ENCODE measurements at regions not wholly inside any gene's neighbourhood (a gene's known extent, or its start where the extent isn't known, plus 50 kb on each side); places are given as distances from the start of the nearest gene placed in this dataset.
"Not testable (repeated sequence)": the region's sequence is repeated elsewhere in the genome, so short reads cannot be mapped to it uniquely, and the experiment has no call there.

GRCh38 chr3:198096015-198096414 is 136.0 kb downstream of the LMLN start:
- ChIA-PET CTCF (no interaction called here), POLR2A (ENCODE audit: low non-redundant PET) (no interaction called here)
- no peak for DNase-seq (ENCODE audit: low spot score)
- TF ChIP-seq CTCF (conservative IDR thresholded peaks at IDR 0.05; ENCODE audit: low read depth): no peak
- H3K27ac ChIP-seq: no peak overlapping the region

GRCh38 chr3:198097048-198097447 is 137.0 kb downstream of the LMLN start:
- DNase-seq (ENCODE audit: low spot score): no peak
- no peak overlapping the region for H3K27ac ChIP-seq
- no peak for TF ChIP-seq CTCF (conservative IDR thresholded peaks at IDR 0.05; ENCODE audit: low read depth)
- ChIA-PET POLR2A (ENCODE audit: low non-redundant PET) (no interaction called here), CTCF (no interaction called here)

- CTCF ChIA-PET: not testable (repeated sequence)
Observed at GRCh38 chr3:198098661-198099081, 138.7 kb downstream of the LMLN start.

GRCh38 chr3:198103070-198103469 is 143.1 kb downstream of the LMLN start:
- DNase-seq (ENCODE audit: low spot score); H3K27ac ChIP-seq; CTCF ChIA-PET; POLR2A ChIA-PET (ENCODE audit: low non-redundant PET): not testable (repeated sequence)

More at GRCh38 chr3:198098661-198099081, 138.7 kb downstream of the LMLN start:
- POLR2A ChIA-PET (ENCODE audit: low non-redundant PET); H3K27ac ChIP-seq; DNase-seq (ENCODE audit: low spot score): not testable (repeated sequence)

GRCh38 chr3:198106265-198106664 is 146.2 kb downstream of the LMLN start:
- H3K27ac ChIP-seq: no peak overlapping the region
- no peak for DNase-seq (ENCODE audit: low spot score)
- ChIA-PET POLR2A (ENCODE audit: low non-redundant PET) (no interaction called here), CTCF (no interaction called here)
- no peak for TF ChIP-seq CTCF (conservative IDR thresholded peaks at IDR 0.05; ENCODE audit: low read depth)

- no peak for TF ChIP-seq CTCF (conservative IDR thresholded peaks at IDR 0.05; ENCODE audit: low read depth)
- no peak overlapping the region for H3K27ac ChIP-seq
- ChIA-PET POLR2A (ENCODE audit: low non-redundant PET) (no interaction called here), CTCF (no interaction called here)
- DNase-seq (ENCODE audit: low spot score): no peak
Observed at GRCh38 chr3:198107840-198108734, 148.1 kb downstream of the LMLN start.

- ChIA-PET CTCF (no interaction called here), POLR2A (ENCODE audit: low non-redundant PET) (no interaction called here)
- H3K27ac ChIP-seq: no peak overlapping the region
- no peak for TF ChIP-seq CTCF (conservative IDR thresholded peaks at IDR 0.05; ENCODE audit: low read depth)
- DNase-seq (ENCODE audit: low spot score): no peak
Observed at GRCh38 chr3:198109883-198110282, 149.9 kb downstream of the LMLN start.

Data from RWPE1 (cell line).